PFSK-1 (cell line): ENCODE measurements at regions not wholly inside any gene's neighbourhood (a gene's known extent, or its start where the extent isn't known, plus 50 kb on each side); places are given as distances from the start of the nearest gene placed in this dataset.

Source experiments
- FOXP2 ChIP-seq: optimal IDR thresholded peaks from 2 replicates; pipeline ENCODE3; 2011; ENCODE audit warnings: borderline replicate concordance, control low read depth, inconsistent platforms; ENCODE audit not compliant: insufficient read depth; ENCODE audit errors: extremely low read length, extremely low read depth
- POLR2AphosphoS5 ChIP-seq: IDR thresholded peaks from 2 replicates; pipeline ENCODE4 v1.6.1; 2012; ENCODE audit warnings: low read depth, mild to moderate bottlenecking, control low read depth, low read length, moderate library complexity
- TAF1 ChIP-seq: IDR thresholded peaks from 2 replicates; pipeline ENCODE4 v1.6.1; 2012; ENCODE audit warnings: low read length, control low read depth, borderline replicate concordance; ENCODE audit not compliant: insufficient read depth
- TF ChIP-seq, protein P1 (sequence below), 2 experiments: IDR thresholded peaks; 2 replicates each; pipeline versions ENCODE4 v1.6.1 to v1.8.0; 2011 to 2012; ENCODE audit warnings: low read depth in 2 of 2, low read length in 2 of 2, control low read depth in 1 of 2, inconsistent platforms in 1 of 2, mild to moderate bottlenecking in 1 of 2, moderate library complexity in 1 of 2; ENCODE audit not compliant: insufficient read depth in 1 of 2

DNA sequence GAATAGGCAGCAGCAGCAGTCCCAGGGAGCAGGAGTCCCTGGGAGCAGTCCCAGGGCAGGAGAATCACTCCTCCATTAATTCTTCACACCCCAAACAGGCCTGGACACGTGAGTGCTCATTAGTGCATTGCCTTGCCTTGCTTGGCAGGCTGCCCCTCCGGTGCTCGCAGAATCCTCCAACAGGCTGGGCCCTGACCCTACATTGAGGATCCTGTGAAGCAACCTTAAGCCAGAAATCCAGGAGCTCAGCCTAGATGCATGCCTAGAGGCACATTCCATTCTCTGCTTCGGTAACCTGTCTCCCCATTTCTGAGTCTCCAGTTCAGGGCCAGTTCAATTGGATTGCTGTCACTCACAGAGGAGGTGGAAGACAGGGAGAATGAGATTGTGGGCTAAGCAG lies 97.4 kb upstream of the LRATD1 start:
- TF ChIP-seq TAF1 (no peak), POLR2AphosphoS5 (no peak), FOXP2 (no peak)
- TF ChIP-seq, protein P1, sequence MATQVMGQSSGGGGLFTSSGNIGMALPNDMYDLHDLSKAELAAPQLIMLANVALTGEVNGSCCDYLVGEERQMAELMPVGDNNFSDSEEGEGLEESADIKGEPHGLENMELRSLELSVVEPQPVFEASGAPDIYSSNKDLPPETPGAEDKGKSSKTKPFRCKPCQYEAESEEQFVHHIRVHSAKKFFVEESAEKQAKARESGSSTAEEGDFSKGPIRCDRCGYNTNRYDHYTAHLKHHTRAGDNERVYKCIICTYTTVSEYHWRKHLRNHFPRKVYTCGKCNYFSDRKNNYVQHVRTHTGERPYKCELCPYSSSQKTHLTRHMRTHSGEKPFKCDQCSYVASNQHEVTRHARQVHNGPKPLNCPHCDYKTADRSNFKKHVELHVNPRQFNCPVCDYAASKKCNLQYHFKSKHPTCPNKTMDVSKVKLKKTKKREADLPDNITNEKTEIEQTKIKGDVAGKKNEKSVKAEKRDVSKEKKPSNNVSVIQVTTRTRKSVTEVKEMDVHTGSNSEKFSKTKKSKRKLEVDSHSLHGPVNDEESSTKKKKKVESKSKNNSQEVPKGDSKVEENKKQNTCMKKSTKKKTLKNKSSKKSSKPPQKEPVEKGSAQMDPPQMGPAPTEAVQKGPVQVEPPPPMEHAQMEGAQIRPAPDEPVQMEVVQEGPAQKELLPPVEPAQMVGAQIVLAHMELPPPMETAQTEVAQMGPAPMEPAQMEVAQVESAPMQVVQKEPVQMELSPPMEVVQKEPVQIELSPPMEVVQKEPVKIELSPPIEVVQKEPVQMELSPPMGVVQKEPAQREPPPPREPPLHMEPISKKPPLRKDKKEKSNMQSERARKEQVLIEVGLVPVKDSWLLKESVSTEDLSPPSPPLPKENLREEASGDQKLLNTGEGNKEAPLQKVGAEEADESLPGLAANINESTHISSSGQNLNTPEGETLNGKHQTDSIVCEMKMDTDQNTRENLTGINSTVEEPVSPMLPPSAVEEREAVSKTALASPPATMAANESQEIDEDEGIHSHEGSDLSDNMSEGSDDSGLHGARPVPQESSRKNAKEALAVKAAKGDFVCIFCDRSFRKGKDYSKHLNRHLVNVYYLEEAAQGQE (IDR thresholded peaks at IDR 0.05; ENCODE audit: insufficient read depth in 1 of 2, low read depth in 2 of 2, low read length in 2 of 2) = no peak
